ENCODE measurements at regions not wholly inside any gene's neighbourhood (a gene's known extent, or its start where the extent isn't known, plus 50 kb on each side); places are given as distances from the start of the nearest gene placed in this dataset.

DNA sequence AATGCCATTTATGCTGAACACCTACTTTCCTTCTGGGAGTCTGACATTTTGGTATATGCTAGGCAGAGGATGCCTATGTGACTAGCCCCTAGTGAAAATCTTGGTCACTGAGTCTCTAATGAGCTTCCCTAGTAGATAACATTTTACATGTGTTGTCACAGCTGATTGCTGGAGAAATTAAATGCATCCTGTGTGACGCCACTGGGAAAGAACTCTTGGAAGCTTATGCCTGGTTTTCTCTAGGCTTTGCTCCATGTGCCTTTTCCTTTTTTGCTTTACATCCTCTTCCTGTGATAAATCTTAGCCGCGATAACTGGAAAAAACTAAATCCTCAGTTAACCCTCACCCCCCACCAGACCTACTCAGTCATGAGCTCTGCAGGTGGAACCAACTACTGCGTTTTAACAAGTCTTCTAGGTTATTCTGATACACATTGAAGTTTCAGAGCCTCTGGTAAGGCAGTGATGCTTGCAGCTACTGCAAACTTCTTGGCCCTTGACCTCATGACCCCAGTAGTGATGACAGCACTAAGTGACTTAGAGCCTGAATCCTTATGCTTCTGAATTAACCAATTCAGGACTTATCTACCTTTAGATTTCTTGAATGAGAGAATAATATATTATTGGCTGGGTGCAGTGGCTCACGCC lies 292.4 kb upstream of the SOX14 start:
- Mint-ChIP-seq H3K4me3 (no peak overlapping the region), H3K4me1 (no peaks in the 10 kb centered on the region), H3K9me3 (peaks cover 0 to 9% (median 2%) of the 10 kb centered on the region in 7 donors), H3K27me3 (ENCODE audit: low read depth in 3 of 3) (no peaks in the 10 kb centered on the region), H3K36me3 (no peaks in the 10 kb centered on the region), H3K27ac (no peak overlapping the region)
- Histone ChIP-seq H4K20me1 (ENCODE audit: insufficient read depth, low read length) (no peaks in the 10 kb centered on the region), H3K27me3 (ENCODE audit: control insufficient read depth in 2 of 2, insufficient read depth in 2 of 2, low read length in 2 of 2) (no peaks in the 10 kb centered on the region), H3K4me1 (ENCODE audit: control insufficient read depth in 1 of 2, insufficient read depth in 2 of 2, low read length in 2 of 2) (no peaks in the 10 kb centered on the region), H3K27ac (ENCODE audit: low read depth in 1 of 2, low read length in 2 of 2) (no peak overlapping the region), H3K9ac (ENCODE audit: insufficient read depth, low read length, poor library complexity, severe bottlenecking) (no peak overlapping the region), H3K4me3 (replicated peaks in 1 of 3; ENCODE audit: low read depth in 2 of 3, low read length in 3 of 3) (no peak overlapping the region), H2AFZ (ENCODE audit: insufficient read depth, low read depth, low read length, poor library complexity, severe bottlenecking) (no peak overlapping the region), H3K79me2 (ENCODE audit: insufficient read depth, low read length) (no peaks in the 10 kb centered on the region), H3K4me2 (replicated peaks; ENCODE audit: extremely low read depth, low read length, poor library complexity, severe bottlenecking) (no peak overlapping the region), H3K9me3 (replicated peaks in 1 of 2; ENCODE audit: control insufficient read depth in 1 of 2, insufficient read depth in 1 of 2, low read length in 2 of 2) (peaks cover 0 to 3% of the 10 kb centered on the region in 2 donors), H3K36me3 (replicated peaks in 1 of 2; ENCODE audit: control insufficient read depth in 1 of 2, insufficient read depth in 2 of 2, low read length in 2 of 2) (no peaks in the 10 kb centered on the region)
- intact Hi-C loops (cut with micrococcal nuclease): no loop called here
- TF ChIP-seq, protein P1, sequence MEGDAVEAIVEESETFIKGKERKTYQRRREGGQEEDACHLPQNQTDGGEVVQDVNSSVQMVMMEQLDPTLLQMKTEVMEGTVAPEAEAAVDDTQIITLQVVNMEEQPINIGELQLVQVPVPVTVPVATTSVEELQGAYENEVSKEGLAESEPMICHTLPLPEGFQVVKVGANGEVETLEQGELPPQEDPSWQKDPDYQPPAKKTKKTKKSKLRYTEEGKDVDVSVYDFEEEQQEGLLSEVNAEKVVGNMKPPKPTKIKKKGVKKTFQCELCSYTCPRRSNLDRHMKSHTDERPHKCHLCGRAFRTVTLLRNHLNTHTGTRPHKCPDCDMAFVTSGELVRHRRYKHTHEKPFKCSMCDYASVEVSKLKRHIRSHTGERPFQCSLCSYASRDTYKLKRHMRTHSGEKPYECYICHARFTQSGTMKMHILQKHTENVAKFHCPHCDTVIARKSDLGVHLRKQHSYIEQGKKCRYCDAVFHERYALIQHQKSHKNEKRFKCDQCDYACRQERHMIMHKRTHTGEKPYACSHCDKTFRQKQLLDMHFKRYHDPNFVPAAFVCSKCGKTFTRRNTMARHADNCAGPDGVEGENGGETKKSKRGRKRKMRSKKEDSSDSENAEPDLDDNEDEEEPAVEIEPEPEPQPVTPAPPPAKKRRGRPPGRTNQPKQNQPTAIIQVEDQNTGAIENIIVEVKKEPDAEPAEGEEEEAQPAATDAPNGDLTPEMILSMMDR (IDR thresholded peaks at IDR 0.05): no peak
- whole genome bisulfite sequencing (ENCODE audit: insufficient coverage): 58% methylated on average over 4 of the region's 5 CpGs
- no peak for DNase-seq

DNA sequence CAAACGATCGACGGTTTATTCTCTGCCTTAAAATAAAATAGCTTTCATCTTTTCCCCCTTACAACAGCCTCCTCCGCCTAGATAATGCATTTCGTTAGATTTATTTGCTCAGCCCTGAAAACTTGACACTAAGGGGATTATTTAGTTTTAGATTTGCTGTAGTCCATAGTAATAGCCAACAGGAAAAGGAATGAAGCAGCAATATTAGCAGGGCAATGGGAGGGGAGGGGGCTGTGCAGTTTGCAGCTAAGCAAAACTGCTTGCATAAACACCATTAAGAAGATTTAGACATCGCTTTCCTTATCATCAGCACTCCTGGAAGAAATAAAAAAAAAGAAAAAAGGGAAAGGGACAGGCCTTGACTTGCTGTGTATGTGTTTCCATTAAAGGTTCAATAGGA lies 286.5 kb upstream of the SOX14 start:
- Histone ChIP-seq H3K79me2 (ENCODE audit: insufficient read depth, low read length) (no peaks in the 10 kb centered on the region), H4K20me1 (ENCODE audit: insufficient read depth, low read length) (no peaks in the 10 kb centered on the region), H3K4me3 (replicated peaks in 1 of 3; ENCODE audit: low read depth in 2 of 3, low read length in 3 of 3) (no peak overlapping the region), H3K4me2 (replicated peaks; ENCODE audit: extremely low read depth, low read length, poor library complexity, severe bottlenecking) (no peak overlapping the region), H3K27me3 (ENCODE audit: control insufficient read depth in 2 of 2, insufficient read depth in 2 of 2, low read length in 2 of 2) (no peaks in the 10 kb centered on the region), H3K27ac (ENCODE audit: low read depth in 1 of 2, low read length in 2 of 2) (no peak overlapping the region), H3K9ac (ENCODE audit: insufficient read depth, low read length, poor library complexity, severe bottlenecking) (no peak overlapping the region), H3K9me3 (replicated peaks in 1 of 2; ENCODE audit: control insufficient read depth in 1 of 2, insufficient read depth in 1 of 2, low read length in 2 of 2) (peaks cover 0 to 3% of the 10 kb centered on the region in 2 donors), H3K36me3 (replicated peaks in 1 of 2; ENCODE audit: control insufficient read depth in 1 of 2, insufficient read depth in 2 of 2, low read length in 2 of 2) (no peaks in the 10 kb centered on the region), H3K4me1 (ENCODE audit: control insufficient read depth in 1 of 2, insufficient read depth in 2 of 2, low read length in 2 of 2) (no peaks in the 10 kb centered on the region), H2AFZ (ENCODE audit: insufficient read depth, low read depth, low read length, poor library complexity, severe bottlenecking) (no peak overlapping the region)
- H3K27ac Mint-ChIP-seq: no peak overlapping the region
- DNase-seq: no peak
- no peak overlapping the region for H3K4me3 Mint-ChIP-seq
- H3K27me3 Mint-ChIP-seq (ENCODE audit: low read depth in 3 of 3): no peaks in the 10 kb centered on the region
- intact Hi-C loops (cut with micrococcal nuclease): no loop called here
- H3K9me3 Mint-ChIP-seq: peaks cover 0 to 16% (median 7%) of the 10 kb centered on the region in 7 donors
- H3K4me1 Mint-ChIP-seq: no peaks in the 10 kb centered on the region
- no peaks in the 10 kb centered on the region for H3K36me3 Mint-ChIP-seq
- no CpG with 5 or more reads among the region's 6 CpGs for WGBS (ENCODE audit: insufficient coverage)
- TF ChIP-seq, protein P1 (IDR thresholded peaks at IDR 0.05): no peak

Measured in CD14-positive monocyte (primary cell).